Stromal cell of bone marrow (primary cell): ENCODE measurements at regions not wholly inside any gene's neighbourhood (a gene's known extent, or its start where the extent isn't known, plus 50 kb on each side); places are given as distances from the start of the nearest gene placed in this dataset.
"Not testable (repeated sequence)": the region's sequence is repeated elsewhere in the genome, so short reads cannot be mapped to it uniquely, and the experiment has no call there.

Experiments used
- DNase-seq: peaks from one replicate; pipeline ENCODE4 v3.0.0-alpha.2; 2012; ENCODE audit warnings: low read depth

DNA sequence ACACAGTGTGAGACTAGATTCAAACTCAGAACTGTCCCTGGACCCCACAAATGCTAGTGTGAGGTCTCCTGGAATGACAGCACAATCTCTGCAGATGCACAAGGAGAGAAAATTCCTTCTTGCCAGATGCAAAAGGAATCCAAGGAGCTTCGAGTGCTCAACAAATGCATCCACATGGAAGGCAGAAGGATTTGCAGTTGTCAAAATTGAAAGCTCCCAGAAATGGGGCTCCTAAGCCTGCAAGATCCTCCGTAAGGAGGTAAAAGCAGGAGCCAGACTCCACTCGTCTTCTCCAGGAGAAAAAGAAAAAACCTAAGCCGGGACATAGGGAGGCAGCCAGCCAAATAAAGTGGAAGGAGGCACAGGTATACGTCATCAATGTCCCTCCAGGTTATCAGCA, 355.0 kb upstream of the KLHL29 start:
- no peak for DNase-seq

DNA sequence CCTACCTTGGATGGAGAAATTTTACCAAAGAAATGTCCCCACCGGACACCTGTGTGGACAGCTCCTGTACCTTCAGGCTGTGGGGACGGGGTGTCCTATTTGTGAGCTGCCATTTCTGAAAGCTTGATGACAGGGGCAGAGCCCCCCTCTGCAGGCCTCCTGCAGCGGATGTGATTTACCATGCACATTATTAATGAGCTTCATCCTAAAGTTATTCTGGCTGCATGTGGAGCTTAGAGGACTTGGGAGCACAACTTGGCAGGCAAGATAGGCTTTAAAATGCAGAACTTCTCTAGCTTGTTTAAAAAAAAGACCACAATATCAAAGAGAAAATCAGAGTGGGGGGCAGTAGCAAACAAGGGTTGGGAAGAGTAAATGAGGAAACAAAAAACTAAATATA, 350.0 kb upstream of the KLHL29 start:
- DNase-seq: no peak

DNA sequence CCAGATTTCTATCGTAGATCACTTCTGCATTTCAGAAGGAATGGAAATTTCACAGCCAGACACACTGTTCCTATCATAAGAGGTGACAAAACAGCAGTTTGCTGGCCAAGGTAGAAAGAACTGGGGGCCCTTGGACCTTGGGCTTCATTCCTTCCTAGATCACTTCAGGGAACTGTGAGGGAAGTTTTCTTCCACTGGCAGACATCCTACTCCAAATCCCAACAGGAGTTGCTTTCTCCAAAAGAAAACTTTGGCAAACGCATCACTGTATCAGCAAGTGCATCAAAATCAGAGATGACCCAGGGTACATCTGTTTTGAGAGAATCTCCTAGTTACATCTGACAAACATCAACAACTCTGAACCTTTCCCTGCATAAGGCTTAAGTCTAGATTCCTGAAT, 348.4 kb upstream of the KLHL29 start:
- DNase-seq: no peak

DNA sequence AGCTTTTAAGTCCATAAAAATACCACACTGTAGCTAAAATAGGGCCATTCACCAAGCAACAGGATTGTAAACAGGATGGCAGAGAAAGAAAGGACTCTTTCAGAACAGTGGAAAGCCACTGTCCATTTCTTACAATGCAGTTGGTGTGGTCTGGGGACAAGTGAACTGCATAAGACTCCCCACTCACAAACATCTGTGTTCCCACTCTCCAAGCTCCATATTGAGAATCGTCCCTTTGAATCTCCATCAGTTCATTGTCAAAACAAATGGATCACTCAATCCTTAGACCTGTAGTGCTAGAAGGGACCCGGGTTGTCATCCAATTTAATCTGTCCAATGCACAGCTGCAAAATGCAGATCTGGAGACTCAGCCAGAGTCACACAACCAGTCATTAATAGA, 347.4 kb upstream of the KLHL29 start:
- DNase-seq: no peak

DNA sequence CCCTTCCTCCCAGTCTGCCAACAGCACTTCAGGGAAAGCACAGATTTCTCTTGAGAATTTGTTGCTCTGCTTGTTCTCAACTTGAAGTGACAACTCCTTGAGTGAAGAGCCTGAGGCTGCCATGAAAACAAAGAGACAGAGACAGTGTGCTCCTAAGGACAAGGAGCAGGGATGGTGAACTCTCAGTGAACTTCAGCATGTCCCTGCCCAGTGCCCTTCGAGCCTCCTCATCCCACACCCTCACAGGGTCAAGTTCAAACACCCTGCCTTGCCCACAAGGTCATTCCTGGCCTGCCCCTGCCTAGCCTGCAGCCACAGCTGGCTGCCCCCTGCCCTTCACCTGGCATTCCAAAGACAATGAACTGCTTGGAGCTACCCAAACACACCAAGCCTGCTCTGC, 343.5 kb upstream of the KLHL29 start:
- DNase-seq: no peak

DNA sequence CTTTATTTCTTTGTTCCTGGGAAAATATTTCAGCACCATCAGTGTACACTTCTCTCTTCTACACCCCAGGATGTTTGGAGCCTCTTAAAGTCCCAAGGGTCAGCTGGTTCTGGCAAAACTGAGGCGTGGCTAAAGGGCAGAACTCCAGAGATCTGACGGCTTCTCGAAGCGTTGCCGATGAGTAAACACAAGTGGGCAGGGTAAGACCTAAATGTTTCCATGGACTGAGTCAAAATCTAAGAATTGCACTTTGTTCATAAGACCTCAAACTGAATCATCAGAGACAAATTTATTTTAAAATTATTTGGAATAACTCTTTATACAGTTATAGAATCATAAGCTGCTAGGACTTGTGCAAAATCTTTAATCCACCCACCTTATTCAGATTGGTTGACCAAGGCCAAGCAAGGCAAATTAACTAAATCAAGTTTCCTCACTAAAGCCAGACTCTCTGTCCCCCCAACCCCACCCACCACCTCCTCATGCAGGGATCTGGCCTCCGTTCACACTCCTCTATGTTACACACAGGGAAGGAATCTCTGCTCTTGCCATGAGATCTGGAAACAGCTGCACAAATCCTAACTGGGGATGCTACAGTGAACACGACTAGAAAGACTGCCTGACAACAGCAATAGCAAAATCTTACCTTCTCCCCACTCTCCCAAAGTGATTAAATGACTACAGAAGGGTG, 342.6 kb upstream of the KLHL29 start:
- DNase-seq: peak; percentile 81

DNA sequence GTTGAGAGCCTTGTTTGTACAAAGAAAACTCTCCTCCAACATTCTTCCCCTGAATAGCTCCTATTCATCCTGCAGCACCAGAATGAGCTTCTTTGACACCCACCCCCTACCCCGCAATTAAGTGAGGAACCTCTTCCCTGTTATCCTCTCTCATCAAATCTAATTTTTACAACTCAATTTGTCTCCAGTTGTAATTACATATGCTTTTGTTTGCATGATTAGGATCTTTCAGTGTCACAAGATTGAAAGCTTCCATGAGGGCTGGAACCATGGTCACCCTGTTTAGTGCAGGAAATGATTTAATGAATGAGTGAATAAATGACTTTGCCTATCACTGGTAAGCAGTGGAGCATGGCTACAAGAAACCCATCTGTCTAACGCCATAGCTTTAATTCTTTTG, 334.6 kb upstream of the KLHL29 start:
- DNase-seq: no peak

DNA sequence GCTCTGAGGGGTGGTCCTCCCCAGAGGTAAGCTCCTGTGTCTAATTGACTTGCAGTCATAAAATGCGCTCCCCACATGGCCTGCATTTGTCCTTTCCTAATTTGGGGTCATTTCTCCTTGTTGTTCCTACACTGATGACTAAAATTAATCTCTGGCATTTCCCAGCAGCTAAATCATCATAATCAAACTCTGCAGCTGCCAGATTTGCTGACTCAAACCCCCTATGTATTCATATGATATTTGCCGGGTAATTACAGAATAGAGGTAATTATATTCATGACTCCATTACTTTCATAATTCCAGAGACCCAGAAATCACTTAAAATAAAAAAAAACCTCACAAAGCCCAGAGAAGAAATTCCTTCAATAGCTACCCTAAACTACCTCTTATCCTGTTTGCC, 331.4 kb upstream of the KLHL29 start:
- peak; percentile 36 for DNase-seq

DNA sequence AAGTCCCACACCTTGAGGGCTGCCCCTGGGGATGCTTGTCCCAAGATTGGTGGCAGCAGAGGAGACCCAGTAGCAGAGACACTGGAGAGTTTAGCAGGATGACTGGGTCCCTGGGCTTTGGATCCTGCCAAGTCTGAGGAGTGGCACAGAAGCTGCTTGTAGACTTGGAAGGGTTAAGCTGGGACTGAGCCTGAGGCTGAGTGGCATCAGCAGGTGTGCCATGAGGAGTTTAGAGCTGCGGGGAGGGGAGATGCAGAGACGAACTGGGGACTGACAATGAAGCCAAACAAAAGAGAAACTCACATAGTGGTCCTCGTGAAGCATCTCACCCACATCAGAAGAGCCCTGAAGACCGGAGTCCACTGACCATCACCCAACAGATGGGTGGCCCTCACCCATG, 329.7 kb upstream of the KLHL29 start:
- DNase-seq: no peak

DNA sequence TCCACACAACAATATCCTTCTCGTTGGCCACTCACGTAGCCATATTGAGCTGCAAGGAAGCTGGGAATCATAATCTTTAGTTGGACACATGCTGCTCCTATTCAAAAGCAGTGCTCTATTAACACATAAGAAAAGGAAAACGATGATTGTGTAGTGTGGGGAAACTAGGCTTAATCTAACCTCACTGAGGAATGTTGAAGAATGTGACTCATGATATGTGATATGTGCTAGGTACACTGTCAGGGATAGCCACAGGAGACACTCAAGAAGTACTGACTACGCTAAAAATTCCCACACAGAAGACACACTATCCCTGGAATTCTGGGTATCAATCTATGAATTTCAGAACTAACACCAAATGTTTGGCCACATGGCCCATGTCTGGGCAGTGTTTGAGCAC, 328.1 kb upstream of the KLHL29 start:
- not testable (repeated sequence) for DNase-seq

DNA sequence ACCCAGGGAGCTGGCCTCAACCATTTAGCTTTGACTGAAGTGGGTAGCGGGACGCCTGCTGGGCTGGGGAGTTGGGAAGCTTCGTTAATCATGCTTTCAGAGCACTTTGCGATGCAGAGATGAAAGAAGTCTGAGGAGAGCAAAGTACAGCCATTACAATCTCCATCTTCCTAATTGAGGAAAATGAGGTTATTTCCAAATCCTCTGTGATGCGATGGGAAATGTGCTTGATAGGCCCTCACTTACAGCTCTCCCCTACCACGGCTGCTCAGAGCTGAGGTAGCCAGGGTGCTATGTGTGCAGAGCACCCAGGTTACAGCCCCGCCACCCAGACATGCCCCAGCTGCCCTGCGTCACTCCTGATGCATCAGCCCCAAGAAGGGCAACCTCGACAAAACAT, 326.5 kb upstream of the KLHL29 start:
- no peak for DNase-seq

DNA sequence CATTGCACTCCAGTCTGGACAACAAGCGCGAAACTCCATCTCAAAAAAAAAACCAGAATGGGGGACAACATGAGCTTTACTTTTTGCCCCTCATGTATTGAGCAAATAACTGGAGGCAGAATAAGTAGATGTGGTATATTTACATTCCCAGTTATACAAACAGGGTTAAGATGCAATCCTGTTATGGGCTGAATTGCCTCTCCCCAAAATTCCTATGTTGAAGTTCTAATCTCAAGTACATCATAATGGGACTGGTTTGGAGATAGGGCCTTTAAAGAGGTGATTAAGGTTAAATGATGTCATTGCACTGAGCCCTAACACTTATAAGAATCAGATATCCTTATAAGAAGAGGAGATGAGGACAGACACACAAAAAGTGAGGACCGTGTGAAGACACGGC, 319.8 kb upstream of the KLHL29 start:
- no peak for DNase-seq

DNA sequence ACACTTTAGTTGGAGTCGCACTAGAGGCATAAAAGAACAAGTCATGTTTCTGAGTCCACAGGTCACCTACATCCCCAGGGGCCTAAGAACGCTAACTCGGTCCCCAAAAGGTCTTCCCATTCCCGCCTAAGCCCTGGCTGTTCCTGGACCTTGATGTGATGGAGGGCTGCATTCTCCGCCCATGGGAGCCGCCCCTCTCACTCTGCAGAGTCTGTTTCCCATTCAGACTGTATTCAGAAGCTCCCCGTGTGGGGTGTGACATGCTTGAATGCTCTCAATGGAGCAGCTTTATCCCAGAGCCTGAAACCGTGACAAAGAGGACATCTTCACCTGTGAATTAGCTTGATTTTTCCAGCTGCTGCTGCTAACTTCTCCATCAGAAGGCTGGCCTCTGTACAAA, 319.0 kb upstream of the KLHL29 start:
- DNase-seq: no peak

DNA sequence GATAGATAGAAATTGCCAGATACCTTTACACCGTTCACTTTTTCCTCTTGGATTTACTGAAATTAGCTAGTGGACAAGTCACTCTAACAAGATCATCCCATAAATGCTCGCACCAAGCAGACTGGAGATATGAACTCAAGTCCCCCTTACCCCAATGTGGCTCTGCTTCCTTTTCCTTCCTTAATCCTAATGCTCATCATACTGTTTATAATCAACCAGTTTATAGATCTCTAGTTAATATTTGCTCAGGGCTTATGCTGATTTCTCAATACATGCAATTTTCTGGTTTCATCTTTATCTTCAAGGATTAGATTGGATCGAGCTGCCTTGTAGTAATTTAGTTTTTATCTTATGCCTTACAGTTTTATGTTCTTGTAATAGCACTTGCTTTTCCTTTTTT, 318.3 kb upstream of the KLHL29 start:
- DNase-seq: no peak

DNA sequence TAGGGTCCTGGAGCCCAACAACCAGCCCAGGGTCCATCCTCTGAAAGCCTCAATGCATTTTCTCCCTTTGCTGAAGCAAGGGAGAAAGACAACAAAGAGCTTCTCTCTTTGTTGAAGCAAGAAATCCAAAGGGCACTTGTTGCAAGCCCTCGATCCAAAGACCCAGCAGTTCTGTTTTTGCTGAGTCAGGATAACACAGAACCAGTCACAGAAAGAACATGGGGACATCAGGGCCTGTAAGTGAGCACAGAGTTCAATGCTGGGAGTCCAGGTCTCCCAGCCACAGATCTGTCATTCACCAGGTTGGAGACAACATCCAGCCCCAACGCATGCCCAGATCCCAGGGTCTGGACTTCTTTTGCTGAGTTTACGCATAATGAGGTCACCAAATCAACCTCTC, 315.8 kb upstream of the KLHL29 start:
- no peak for DNase-seq

DNA sequence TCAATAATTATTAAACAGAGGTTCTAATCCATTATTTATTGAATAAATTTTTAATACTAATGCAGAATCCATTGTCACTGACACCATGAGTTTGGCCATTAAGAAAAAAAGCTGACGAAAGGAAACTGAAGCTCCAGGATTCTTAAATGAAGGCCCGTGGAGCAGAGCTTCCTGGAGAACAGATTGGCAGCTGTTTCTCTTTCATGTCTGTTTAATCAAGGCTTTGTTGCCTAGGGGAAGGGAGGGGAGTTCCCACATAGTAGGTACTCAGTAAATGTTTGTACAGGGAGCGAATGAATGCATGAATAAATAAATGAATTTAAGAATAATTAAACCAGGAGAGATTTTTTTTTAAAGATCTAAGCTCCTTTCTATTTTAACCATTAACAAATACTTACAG, 315.1 kb upstream of the KLHL29 start:
- DNase-seq: no peak

DNA sequence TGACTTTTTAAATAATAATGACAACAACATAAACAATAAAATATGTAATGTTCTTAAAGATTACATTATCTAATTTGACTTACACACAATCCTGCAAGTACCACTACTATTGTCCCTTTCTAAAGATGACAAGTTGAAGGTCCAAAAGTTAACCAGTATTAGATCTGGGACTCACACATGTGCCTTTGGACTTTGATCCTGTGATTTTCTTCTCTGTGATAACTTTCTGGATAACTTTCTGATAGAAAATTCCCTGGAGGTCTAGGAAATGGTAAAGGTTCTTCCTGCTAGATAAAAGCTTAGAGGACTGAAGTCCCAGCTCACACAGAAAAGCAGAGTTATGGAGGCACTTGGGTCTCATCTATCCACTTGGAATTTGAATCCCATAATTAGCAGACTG, 311.9 kb upstream of the KLHL29 start:
- DNase-seq: no peak

DNA sequence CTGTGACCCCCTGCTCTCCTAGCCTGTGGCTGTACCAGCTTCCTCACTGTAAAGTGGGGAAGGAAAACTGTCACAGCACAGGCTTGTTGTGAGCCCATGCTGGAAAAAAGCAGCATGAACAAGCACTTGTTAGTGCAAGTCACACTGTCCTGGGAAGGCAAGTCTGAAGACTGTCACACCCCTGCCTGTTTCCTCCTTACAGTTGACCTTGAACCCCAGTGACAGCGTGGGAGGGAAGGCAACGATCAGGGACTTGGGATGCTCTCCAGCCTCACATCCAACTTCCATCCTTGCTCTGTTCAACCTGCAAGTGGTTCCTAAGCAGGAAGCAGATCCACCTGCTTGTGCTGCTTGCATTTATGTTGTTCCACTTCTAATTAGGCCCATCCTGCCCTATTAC, 311.3 kb upstream of the KLHL29 start:
- no peak for DNase-seq

DNA sequence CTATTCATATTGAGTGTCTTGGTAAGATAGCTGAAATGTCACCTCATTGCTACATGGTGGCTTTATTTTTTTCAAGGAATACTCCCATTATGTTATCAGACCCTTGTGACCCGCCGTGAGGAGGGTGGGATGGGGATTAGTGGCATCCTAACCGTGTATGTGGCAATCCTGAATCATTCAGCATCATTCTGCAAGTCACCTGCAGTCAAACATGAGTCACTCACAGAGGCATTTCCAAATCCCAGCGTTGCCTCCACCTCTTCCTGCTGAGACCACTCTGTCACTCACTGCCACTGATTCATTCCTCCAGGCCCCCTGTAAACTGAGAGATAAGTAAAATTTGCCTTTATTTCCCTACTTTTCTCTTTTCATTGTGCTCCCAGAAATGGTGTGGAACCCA, 307.4 kb upstream of the KLHL29 start:
- no peak for DNase-seq

DNA sequence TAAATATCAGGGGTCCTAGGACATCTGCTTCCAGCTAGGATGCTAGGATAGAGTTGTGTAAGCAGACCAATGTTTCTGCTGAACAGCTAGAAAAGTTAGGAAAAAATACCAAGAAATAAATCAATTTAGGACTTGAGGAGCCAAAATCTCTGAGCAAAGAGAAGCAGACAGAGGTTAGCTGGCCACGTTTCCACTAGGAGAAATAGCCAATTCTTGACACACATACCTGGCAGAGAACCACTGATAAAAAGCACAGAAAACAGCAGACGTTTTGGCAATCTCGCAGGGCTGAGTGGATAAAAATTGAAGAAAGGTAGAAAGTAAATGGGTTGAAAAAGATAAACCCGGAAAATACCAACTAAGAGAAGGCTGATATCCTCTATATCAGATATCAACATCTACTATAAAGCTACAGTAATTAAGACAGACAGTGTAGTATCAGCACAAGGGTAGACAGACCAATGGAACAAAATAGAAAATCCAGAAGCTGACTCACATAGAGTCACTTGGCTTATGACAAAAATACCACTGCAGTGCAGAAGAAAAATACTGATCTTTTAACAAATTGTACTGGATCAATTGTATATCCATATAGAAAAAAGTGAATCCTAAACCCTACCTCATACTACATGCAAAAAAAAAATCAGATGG, 306.1 kb upstream of the KLHL29 start:
- no peak for DNase-seq

DNA sequence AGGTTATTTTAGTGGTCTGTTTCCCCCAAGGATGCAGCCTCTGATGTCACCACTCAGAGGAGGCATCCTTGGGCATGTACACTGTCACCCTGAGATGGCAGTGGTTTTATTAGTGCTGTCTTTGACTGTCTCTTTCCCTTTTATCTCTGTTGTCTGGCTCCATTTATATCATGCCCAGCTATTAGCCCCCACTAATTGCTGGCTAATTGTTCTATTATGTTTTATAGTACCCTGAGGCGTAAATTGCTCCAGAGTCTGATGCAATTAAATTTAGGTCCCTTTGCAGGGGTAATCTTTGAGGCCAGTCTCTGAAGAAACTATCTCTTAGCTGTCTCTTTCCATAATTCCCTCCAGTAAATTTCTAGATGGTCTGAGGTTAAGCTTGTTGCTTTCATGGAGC, 301.0 kb upstream of the KLHL29 start:
- no peak for DNase-seq

DNA sequence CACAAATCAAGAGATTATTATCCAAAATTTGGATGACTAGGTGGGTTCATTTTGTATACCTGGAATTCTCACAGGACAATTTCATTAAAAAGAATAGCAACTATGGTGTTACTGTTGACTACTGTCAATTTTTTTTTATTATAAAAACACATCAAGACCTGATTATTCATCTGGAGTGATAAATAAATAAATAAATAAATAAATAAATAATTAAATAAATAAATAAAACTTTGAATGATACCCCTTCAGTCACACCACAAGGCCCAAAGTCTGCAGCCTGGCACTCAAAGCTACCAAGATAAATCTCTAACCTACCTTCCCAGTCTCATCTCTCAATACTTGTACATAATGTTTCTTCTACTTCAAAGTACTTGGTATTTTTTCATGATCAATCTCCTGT, 294.0 kb upstream of the KLHL29 start:
- DNase-seq: no peak

DNA sequence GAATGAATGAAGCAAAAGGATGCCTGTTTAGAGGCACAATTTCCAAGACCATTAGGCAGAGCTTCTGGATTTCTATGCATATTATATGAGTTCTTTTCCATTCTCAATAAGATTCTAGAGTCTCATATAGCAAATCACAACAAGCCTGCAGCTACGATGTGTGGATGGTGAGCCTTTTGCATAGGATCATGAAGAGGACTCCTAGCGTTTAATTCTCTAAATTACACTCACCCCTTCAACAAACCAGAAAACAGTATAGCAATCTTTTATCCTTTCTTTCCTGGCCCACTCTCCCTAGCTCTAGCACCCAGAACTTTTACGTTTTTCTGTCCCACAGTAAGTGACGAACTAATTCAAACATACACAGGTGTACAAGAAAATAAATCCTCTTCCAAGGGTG, 293.1 kb upstream of the KLHL29 start:
- DNase-seq: no peak

DNA sequence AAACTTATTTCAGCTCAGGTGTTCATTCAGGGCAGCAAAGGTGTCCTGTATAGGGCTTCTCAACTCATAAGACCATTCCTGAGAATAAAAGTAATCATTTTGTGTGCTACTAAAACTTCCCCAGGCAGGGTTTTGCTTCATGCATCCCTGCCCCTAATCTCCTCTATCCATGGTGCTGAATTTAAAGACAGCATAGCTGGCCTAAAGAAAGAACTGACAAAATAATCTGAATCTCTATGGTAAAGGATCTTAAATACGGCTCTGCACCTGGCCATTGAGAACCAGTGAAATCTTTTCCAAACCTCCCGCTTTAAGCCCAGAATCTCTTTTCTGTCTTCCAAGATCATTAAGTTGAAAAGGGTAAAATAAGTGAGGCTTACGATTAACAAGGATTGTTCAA, 292.1 kb upstream of the KLHL29 start:
- DNase-seq: peak; percentile 7
